ENCODE measurements at regions not wholly inside any gene's neighbourhood (a gene's known extent, or its start where the extent isn't known, plus 50 kb on each side); places are given as distances from the start of the nearest gene placed in this dataset.

DNA sequence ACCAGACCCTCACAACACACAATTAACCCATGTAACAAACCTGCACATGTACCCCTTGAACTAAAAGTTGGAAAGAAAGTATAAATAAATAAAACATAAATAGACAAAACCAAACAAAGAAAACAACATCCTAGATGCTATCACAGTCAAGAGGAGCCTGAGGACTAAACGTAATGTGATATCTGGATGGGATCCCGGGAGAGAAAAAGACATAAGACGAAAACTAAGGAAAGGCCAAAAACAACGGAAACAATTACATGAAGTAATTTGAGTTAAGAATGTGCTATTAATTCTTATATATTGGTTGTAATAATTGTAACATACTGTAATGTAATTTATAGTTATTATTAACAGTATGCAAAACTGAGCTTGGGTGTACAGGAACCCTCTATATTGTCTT, 793.9 kb downstream of the SEMA5A start:
- Histone ChIP-seq H3K27me3 (replicated peaks in 1 of 7) (no peaks in the 10 kb centered on the region), H3K4me1 (no peaks in the 10 kb centered on the region), H3K36me3 (no peaks in the 10 kb centered on the region), H3K9me3 (peaks cover 0 to 7% (median 0%) of the 10 kb centered on the region in 8 donors), H3K27ac (no peak overlapping the region), H3K4me3 (no peak overlapping the region)
- DNase-seq: no peak
- 85 to 93% (median 90%) methylated on average over 4 of the region's 4 CpGs for WGBS, 5 donors
- no peak for TF ChIP-seq POLR2AphosphoS5 (IDR thresholded peaks at IDR 0.05)
- intact Hi-C loops (cut with DNase I; ENCODE audit: low total_unique reads): no loop called here

GRCh38 chr5:8752595-8752994, 793.3 kb downstream of the SEMA5A start:
- 82 to 93% (median 85%) methylated on average over 1 of the region's 1 CpG for WGBS, 5 donors
- intact Hi-C loops (cut with DNase I; ENCODE audit: low total_unique reads): no loop called here
- no peaks in the 10 kb centered on the region for H3K27me3 ChIP-seq (replicated peaks in 1 of 7)
- DNase-seq: no peak
- no peak overlapping the region for H3K27ac ChIP-seq
- H3K9me3 ChIP-seq: peaks cover 0 to 7% (median 0%) of the 10 kb centered on the region in 8 donors
- TF ChIP-seq CTCF (IDR thresholded peaks at IDR 0.05 in 8 of 11, conservative IDR thresholded peaks at IDR 0.05 in 3 of 11): no peak
- no peak for TF ChIP-seq POLR2AphosphoS5 (IDR thresholded peaks at IDR 0.05)
- TF ChIP-seq POLR2A (IDR thresholded peaks at IDR 0.05): no peak
- no peak overlapping the region for H3K4me3 ChIP-seq
- no peaks in the 10 kb centered on the region for H3K36me3 ChIP-seq
- no peaks in the 10 kb centered on the region for H3K4me1 ChIP-seq

- Histone ChIP-seq H3K36me3 (no peaks in the 10 kb centered on the region), H3K27ac (no peak overlapping the region), H3K4me1 (no peaks in the 10 kb centered on the region), H3K27me3 (replicated peaks in 1 of 7) (no peaks in the 10 kb centered on the region), H3K4me3 (no peak overlapping the region), H3K9me3 (peaks cover 0 to 26% (median 12%) of the 10 kb centered on the region in 8 donors)
- intact Hi-C loops (cut with DNase I; ENCODE audit: low total_unique reads): loop anchor here (5.0 kb wide), 1 partner anchor 451 kb away; no protein-coding TSS in a partner anchor
- no peak for TF ChIP-seq POLR2AphosphoS5 (IDR thresholded peaks at IDR 0.05)
- TF ChIP-seq CTCF (IDR thresholded peaks at IDR 0.05 in 8 of 11, conservative IDR thresholded peaks at IDR 0.05 in 3 of 11): peak in 6 of 11 experiments; percentile 29 to 44 (median 39)
- DNase-seq: no peak
- WGBS, 5 donors: 33 to 60% (median 40%) methylated on average over 2 of the region's 2 CpGs
Measured at GRCh38 chr5:8756498-8757084, 789.3 kb downstream of the SEMA5A start.

DNA sequence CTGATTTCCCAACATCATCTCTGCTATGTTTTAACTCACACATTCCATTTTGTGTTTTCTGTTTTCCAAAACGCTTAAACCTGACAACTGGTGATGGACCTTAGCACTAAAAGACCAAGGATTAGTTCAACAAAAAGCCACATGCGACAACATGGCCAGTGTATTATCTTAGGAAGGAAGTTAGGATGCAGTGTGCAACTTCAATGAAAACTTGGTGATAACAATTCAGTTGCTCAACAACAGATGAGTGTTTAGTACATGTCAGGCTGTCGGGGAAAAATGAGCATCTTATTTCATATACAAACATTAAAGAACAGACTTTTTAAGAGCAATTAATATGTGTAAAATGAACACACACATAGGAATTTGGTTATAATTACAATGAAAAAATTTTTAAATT, 780.0 kb downstream of the SEMA5A start:
- Histone ChIP-seq H3K36me3 (no peaks in the 10 kb centered on the region), H3K27me3 (replicated peaks in 1 of 7) (no peaks in the 10 kb centered on the region), H3K27ac (peak overlapping the region in 1 of 8 donors; percentile 28), H3K4me3 (no peak overlapping the region), H3K4me1 (no peaks in the 10 kb centered on the region), H3K9me3 (peaks cover 0 to 7% (median under 1%) of the 10 kb centered on the region in 8 donors)
- TF ChIP-seq POLR2A (IDR thresholded peaks at IDR 0.05) (no peak), CTCF (IDR thresholded peaks at IDR 0.05 in 8 of 11, conservative IDR thresholded peaks at IDR 0.05 in 3 of 11) (no peak), POLR2AphosphoS5 (IDR thresholded peaks at IDR 0.05) (no peak)
- DNase-seq: no peak
- intact Hi-C loops (cut with DNase I; ENCODE audit: low total_unique reads): no loop called here
- 43 to 64% (median 55%) methylated on average over 3 of the region's 3 CpGs for WGBS, 5 donors
